Transverse colon (tissue), 4 donors: ENCODE measurements at regions not wholly inside any gene's neighbourhood (a gene's known extent, or its start where the extent isn't known, plus 50 kb on each side); places are given as distances from the start of the nearest gene placed in this dataset.

Experiments used
- DNase-seq: peaks from one replicate; pipeline ENCODE4 v3.0.0-alpha.2; 2019
- H3K27ac ChIP-seq, 4 donors: fragments of 200-600 bp; sonication (generic); 2 replicates each; pipeline ENCODE4 v1.5.1; 2016 to 2018; ENCODE audit warnings: inconsistent platforms in 4 of 4
- H3K27me3 ChIP-seq: fragments of 200-600 bp; sonication (generic); 2 replicates; pipeline ENCODE4 v1.5.1; 2017; ENCODE audit warnings: inconsistent platforms
- H3K36me3 ChIP-seq, 4 donors: fragments of 200-600 bp; sonication (generic); 2 replicates each; pipeline ENCODE4 v1.5.1; 2017 to 2019; ENCODE audit warnings: inconsistent platforms in 4 of 4
- H3K4me1 ChIP-seq, 4 donors: fragments of 200-600 bp; sonication (generic); 2 replicates each; pipeline ENCODE4 v1.5.1; 2017 to 2020; ENCODE audit warnings: inconsistent platforms in 4 of 4
- H3K4me3 ChIP-seq, 4 donors: fragments of 200-600 bp; sonication (generic); 1 replicate in 1 of 4; 2 replicates in 3 of 4; pipeline versions ENCODE4 v1.5.1 to v1.6.1; 2017 to 2019; ENCODE audit warnings: inconsistent platforms in 4 of 4
- H3K9me3 ChIP-seq, 2 donors: fragments of 200-600 bp; sonication (generic); 2 replicates each; pipeline ENCODE4 v1.5.1; 2017 to 2019; ENCODE audit warnings: inconsistent platforms in 2 of 2
- EP300 ChIP-seq: sonication (generic); formaldehyde crosslinking; IDR thresholded peaks from one replicate; pipeline ENCODE4 v1.6.1; 2017; ENCODE audit warnings: antibody characterized with exemption, low read depth
- POLR2A ChIP-seq: fragments of 450-650 bp; IDR thresholded peaks from one replicate; pipeline ENCODE4 v1.6.1; 2016; ENCODE audit warnings: antibody characterized with exemption, mild to moderate bottlenecking, moderate library complexity
- POLR2AphosphoS5 ChIP-seq, 3 donors: sonication (generic); formaldehyde crosslinking; IDR thresholded peaks; one replicate each; pipeline ENCODE4 v1.6.1; 2016; ENCODE audit warnings: antibody characterized with exemption in 3 of 3
- WGBS, 2 donors: methylation state at CpG; one replicate each; pipeline ENCODE4 v1.1.5; 2018; ENCODE audit warnings: low coverage in 1 of 2; 5-methylcytosine and 5-hydroxymethylcytosine counted together
- in situ Hi-C, 4 donors: fragments of 200-750 bp; cut with MboI; loops; one replicate each; pipeline versions ENCODE4 v1.15.0 to v1.15.1; 2017; ENCODE audit warnings: low sequenced_read_pairs in 3 of 4, low pct_ligation_motif_present in 1 of 4, low pct_unique_long_range_greater_than_20kb in 1 of 4
- intact Hi-C: fragments of 100-400 bp; cut with DNase I; formaldehyde crosslinking; loops from one replicate; pipeline ENCODE4 v1.15.1; 2023; ENCODE audit warnings: low total_unique reads
- TF ChIP-seq, protein P1 (sequence below), 5 experiments: fragments of 200-600 bp in 3 of 5; fragments of 450-650 bp in 2 of 5; sonication (generic) in 3 of 5; IDR thresholded peaks; 1 replicate in 2 of 5; 2 replicates in 3 of 5; pipeline ENCODE4 v1.5.1; 2016 to 2017; ENCODE audit warnings: antibody characterized with exemption in 5 of 5, inconsistent platforms in 3 of 5, mild to moderate bottlenecking in 2 of 5, moderate library complexity in 1 of 5

DNA sequence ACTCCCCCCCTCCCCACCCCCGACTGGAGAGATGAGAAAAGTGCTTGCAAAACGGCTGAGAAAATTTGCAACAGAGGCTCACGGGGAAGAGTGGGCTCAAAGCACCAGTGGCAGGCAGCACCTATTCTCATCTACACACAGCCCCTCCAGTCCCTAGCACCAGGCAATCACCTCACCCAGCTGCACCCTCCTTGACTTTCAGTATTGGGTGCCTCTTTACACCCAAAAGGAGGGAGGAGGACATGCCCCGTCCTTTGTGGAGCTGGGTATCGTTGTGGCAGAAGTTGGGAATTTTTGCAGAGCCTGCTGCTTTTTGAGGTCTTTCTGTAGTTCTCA lies 182.8 kb upstream of the TOPAZ1 start:
- H3K4me3 ChIP-seq, result no peak overlapping the region
- H3K27ac ChIP-seq, result no peak overlapping the region
- WGBS, 2 donors, result 51 to 76% methylated on average over 2 to 5 of the region's 5 CpGs
- intact Hi-C loops, result no loop called here
- DNase-seq, result no peak
- H3K36me3 ChIP-seq, result no peaks in the 10 kb centered on the region
- TF ChIP-seq EP300 (no peak), POLR2AphosphoS5 (IDR thresholded peaks at IDR 0.05) (no peak), POLR2A (no peak)
- TF ChIP-seq, protein P1, sequence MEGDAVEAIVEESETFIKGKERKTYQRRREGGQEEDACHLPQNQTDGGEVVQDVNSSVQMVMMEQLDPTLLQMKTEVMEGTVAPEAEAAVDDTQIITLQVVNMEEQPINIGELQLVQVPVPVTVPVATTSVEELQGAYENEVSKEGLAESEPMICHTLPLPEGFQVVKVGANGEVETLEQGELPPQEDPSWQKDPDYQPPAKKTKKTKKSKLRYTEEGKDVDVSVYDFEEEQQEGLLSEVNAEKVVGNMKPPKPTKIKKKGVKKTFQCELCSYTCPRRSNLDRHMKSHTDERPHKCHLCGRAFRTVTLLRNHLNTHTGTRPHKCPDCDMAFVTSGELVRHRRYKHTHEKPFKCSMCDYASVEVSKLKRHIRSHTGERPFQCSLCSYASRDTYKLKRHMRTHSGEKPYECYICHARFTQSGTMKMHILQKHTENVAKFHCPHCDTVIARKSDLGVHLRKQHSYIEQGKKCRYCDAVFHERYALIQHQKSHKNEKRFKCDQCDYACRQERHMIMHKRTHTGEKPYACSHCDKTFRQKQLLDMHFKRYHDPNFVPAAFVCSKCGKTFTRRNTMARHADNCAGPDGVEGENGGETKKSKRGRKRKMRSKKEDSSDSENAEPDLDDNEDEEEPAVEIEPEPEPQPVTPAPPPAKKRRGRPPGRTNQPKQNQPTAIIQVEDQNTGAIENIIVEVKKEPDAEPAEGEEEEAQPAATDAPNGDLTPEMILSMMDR (IDR thresholded peaks at IDR 0.05), result no peak
- in situ Hi-C loops, result no loop called here
- H3K9me3 ChIP-seq, result no peaks in the 10 kb centered on the region
- no peaks in the 10 kb centered on the region for H3K4me1 ChIP-seq
- H3K27me3 ChIP-seq, result peaks cover 39% of the 10 kb centered on the region

DNA sequence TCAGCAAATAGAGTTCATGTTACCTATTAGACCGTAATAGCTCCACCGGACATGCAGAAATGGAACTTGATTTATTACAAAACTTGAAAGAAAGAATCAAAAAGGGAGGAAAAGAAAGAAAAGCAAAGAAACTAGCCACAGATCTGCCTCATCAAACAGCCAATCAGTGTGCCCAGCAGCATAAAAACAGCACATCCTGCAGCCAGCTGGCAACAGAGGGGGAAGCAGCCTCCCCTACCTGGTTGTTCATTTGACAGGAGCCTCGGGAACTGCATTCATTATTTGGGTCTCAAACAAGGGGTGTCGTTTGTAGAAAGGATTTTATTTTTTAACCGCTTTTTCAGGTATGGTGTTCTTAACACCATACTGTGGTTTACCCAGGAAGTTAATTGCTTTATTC lies 181.5 kb upstream of the TOPAZ1 start:
- 56 to 69% methylated on average over 5 of the region's 5 CpGs for WGBS, 2 donors
- DNase-seq, result no peak
- H3K4me3 ChIP-seq, result no peak overlapping the region
- H3K27ac ChIP-seq, result no peak overlapping the region
- intact Hi-C loops (no loop called here), in situ Hi-C loops (no loop called here)
- H3K27me3 ChIP-seq, result peaks cover 32% of the 10 kb centered on the region
- H3K36me3 ChIP-seq, result no peaks in the 10 kb centered on the region
- TF ChIP-seq, protein P1 (IDR thresholded peaks at IDR 0.05), result no peak
- no peak for TF ChIP-seq EP300
- no peak for TF ChIP-seq POLR2A
- TF ChIP-seq POLR2AphosphoS5 (IDR thresholded peaks at IDR 0.05), result no peak
- H3K9me3 ChIP-seq, result no peaks in the 10 kb centered on the region
- no peaks in the 10 kb centered on the region for H3K4me1 ChIP-seq

DNA sequence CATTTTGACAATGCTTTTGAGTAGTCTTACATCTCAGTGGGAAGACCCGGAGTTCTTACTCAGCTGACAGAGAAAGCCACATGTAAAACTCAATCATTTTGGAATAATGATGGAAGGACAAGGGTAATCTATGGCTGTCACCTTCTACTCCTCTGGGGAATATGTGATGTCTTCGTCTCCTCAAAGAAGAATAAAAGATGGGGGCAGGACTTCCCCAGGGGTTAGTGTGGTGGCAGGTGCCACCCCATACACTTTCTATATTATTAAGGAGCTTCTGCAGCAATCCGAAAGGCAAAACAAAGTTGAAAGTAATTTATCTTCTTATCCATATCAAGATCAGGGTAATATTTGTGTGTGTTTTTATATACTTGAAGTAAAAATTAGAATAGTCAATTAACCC lies 180.4 kb upstream of the TOPAZ1 start:
- no peak overlapping the region for H3K4me3 ChIP-seq
- H3K27ac ChIP-seq, result no peak overlapping the region
- no peak for TF ChIP-seq EP300
- no peak for TF ChIP-seq POLR2A
- no peak for TF ChIP-seq POLR2AphosphoS5 (IDR thresholded peaks at IDR 0.05)
- TF ChIP-seq, protein P1 (IDR thresholded peaks at IDR 0.05), result no peak
- no peaks in the 10 kb centered on the region for H3K9me3 ChIP-seq
- no peaks in the 10 kb centered on the region for H3K36me3 ChIP-seq
- no peaks in the 10 kb centered on the region for H3K4me1 ChIP-seq
- DNase-seq, result no peak
- peaks cover 30% of the 10 kb centered on the region for H3K27me3 ChIP-seq
- in situ Hi-C loops, result no loop called here
- 73 to 79% methylated on average over 3 of the region's 3 CpGs for WGBS, 2 donors
- intact Hi-C loops, result no loop called here

- no peak for DNase-seq
- Histone ChIP-seq H3K36me3 (no peaks in the 10 kb centered on the region), H3K4me1 (no peaks in the 10 kb centered on the region), H3K4me3 (no peak overlapping the region), H3K9me3 (no peaks in the 10 kb centered on the region), H3K27ac (no peak overlapping the region), H3K27me3 (peaks cover 30% of the 10 kb centered on the region)
- 27 to 64% methylated on average over 2 to 9 of the region's 9 CpGs for WGBS, 2 donors
- intact Hi-C loops, result no loop called here
- in situ Hi-C loops, result no loop called here
- TF ChIP-seq, protein P1 (IDR thresholded peaks at IDR 0.05), result no peak
- no peak for TF ChIP-seq POLR2AphosphoS5 (IDR thresholded peaks at IDR 0.05)
- no peak for TF ChIP-seq POLR2A
- TF ChIP-seq EP300, result no peak
Observed at GRCh38 chr3:44061961-44062360, 179.7 kb upstream of the TOPAZ1 start.
